ENCODE measurements at regions not wholly inside any gene's neighbourhood (a gene's known extent, or its start where the extent isn't known, plus 50 kb on each side); places are given as distances from the start of the nearest gene placed in this dataset.

- Histone ChIP-seq H4K20me1 (ENCODE audit: insufficient read depth) (no peaks in the 10 kb centered on the region), H3F3A (ENCODE audit: insufficient read depth, low read length, poor library complexity, severe bottlenecking) (no peaks in the 10 kb centered on the region), H3K9me2 (ENCODE audit: insufficient read depth, low read length) (no peaks in the 10 kb centered on the region), H2AFZ (ENCODE audit: low read depth, low read length) (no peak overlapping the region), H3K27me3 (ENCODE audit: insufficient read depth, low read depth, low read length) (no peaks in the 10 kb centered on the region), H3K4me3 (ENCODE audit: low read length) (no peak overlapping the region), H3K9me3 (ENCODE audit: low read length) (no peaks in the 10 kb centered on the region), H3K4me2 (ENCODE audit: low read length) (no peak overlapping the region), H3K36me3 (ENCODE audit: insufficient read depth, low read length) (no peaks in the 10 kb centered on the region), H3K9ac (ENCODE audit: low read length) (no peak overlapping the region), H3K27ac (ENCODE audit: low read length) (no peak overlapping the region), H3K79me2 (replicated peaks; ENCODE audit: insufficient read depth, low read length) (no peaks in the 10 kb centered on the region)
- TF ChIP-seq RAD21 (conservative IDR thresholded peaks at IDR 0.05): no peak
- no peak for TF ChIP-seq MXI1 (conservative IDR thresholded peaks at IDR 0.05; ENCODE audit: poor library complexity, severe bottlenecking)
- no peak for TF ChIP-seq TAF1 (IDR thresholded peaks at IDR 0.05; ENCODE audit: low read depth)
Observed at GRCh38 chr4:111873801-111874200, 271.5 kb upstream of the FAM241A start.

- Histone ChIP-seq H3K36me3 (ENCODE audit: insufficient read depth, low read length) (no peaks in the 10 kb centered on the region), H3F3A (ENCODE audit: insufficient read depth, low read length, poor library complexity, severe bottlenecking) (no peaks in the 10 kb centered on the region), H3K4me2 (ENCODE audit: low read length) (no peak overlapping the region), H4K20me1 (ENCODE audit: insufficient read depth) (no peaks in the 10 kb centered on the region), H3K9me3 (ENCODE audit: low read length) (no peaks in the 10 kb centered on the region), H3K27ac (ENCODE audit: low read length) (no peak overlapping the region), H2AFZ (ENCODE audit: low read depth, low read length) (no peak overlapping the region), H3K9ac (ENCODE audit: low read length) (no peak overlapping the region), H3K79me2 (replicated peaks; ENCODE audit: insufficient read depth, low read length) (no peaks in the 10 kb centered on the region), H3K27me3 (ENCODE audit: insufficient read depth, low read depth, low read length) (peaks cover 12% of the 10 kb centered on the region), H3K4me3 (ENCODE audit: low read length) (no peak overlapping the region), H3K9me2 (ENCODE audit: insufficient read depth, low read length) (no peaks in the 10 kb centered on the region)
- TF ChIP-seq POLR2AphosphoS5 (IDR thresholded peaks at IDR 0.05): no peak
- no peak for TF ChIP-seq REST (IDR thresholded peaks at IDR 0.05; ENCODE audit: borderline replicate concordance)
- no peak for TF ChIP-seq SMC3 (conservative IDR thresholded peaks at IDR 0.05; ENCODE audit: poor library complexity)
- no peak for TF ChIP-seq TAF1 (IDR thresholded peaks at IDR 0.05; ENCODE audit: low read depth)
Observed at GRCh38 chr4:111879539-111879938, 265.7 kb upstream of the FAM241A start.

- Histone ChIP-seq H3F3A (ENCODE audit: insufficient read depth, low read length, poor library complexity, severe bottlenecking) (no peaks in the 10 kb centered on the region), H4K20me1 (ENCODE audit: insufficient read depth) (no peaks in the 10 kb centered on the region), H3K4me3 (ENCODE audit: low read length) (no peak overlapping the region), H3K4me2 (ENCODE audit: low read length) (no peak overlapping the region), H3K27ac (ENCODE audit: low read length) (no peak overlapping the region), H3K79me2 (replicated peaks; ENCODE audit: insufficient read depth, low read length) (no peaks in the 10 kb centered on the region), H3K36me3 (ENCODE audit: insufficient read depth, low read length) (no peaks in the 10 kb centered on the region), H3K27me3 (ENCODE audit: insufficient read depth, low read depth, low read length) (peaks cover 12% of the 10 kb centered on the region), H3K9ac (ENCODE audit: low read length) (no peak overlapping the region), H3K9me2 (ENCODE audit: insufficient read depth, low read length) (no peaks in the 10 kb centered on the region), H2AFZ (ENCODE audit: low read depth, low read length) (no peak overlapping the region), H3K9me3 (ENCODE audit: low read length) (no peaks in the 10 kb centered on the region)
- no peak for TF ChIP-seq SMC3 (conservative IDR thresholded peaks at IDR 0.05; ENCODE audit: poor library complexity)
- no peak for TF ChIP-seq MXI1 (conservative IDR thresholded peaks at IDR 0.05; ENCODE audit: poor library complexity, severe bottlenecking)
- TF ChIP-seq EP300 (conservative IDR thresholded peaks at IDR 0.05; ENCODE audit: poor library complexity, severe bottlenecking): no peak
- no peak for TF ChIP-seq REST (IDR thresholded peaks at IDR 0.05; ENCODE audit: borderline replicate concordance)
- TF ChIP-seq TAF1 (IDR thresholded peaks at IDR 0.05; ENCODE audit: low read depth): no peak
- no peak for TF ChIP-seq EZH2 (IDR thresholded peaks at IDR 0.05; ENCODE audit: borderline replicate concordance, insufficient read depth, low read length, poor library complexity, severe bottlenecking)
- no peak for TF ChIP-seq RAD21 (conservative IDR thresholded peaks at IDR 0.05)
- no peak for TF ChIP-seq CTCF (IDR thresholded peaks at IDR 0.05; ENCODE audit: poor library complexity, severe bottlenecking)
- TF ChIP-seq POLR2AphosphoS5 (IDR thresholded peaks at IDR 0.05): no peak
Observed at GRCh38 chr4:111880116-111880515, 265.1 kb upstream of the FAM241A start.
